Activated T-cell treated with anti-CD3 and anti-CD28 coated beads, Interleukin-2, amount 50 U/mL, for 4 hours (primary cell): ENCODE measurements at regions not wholly inside any gene's neighbourhood (a gene's known extent, or its start where the extent isn't known, plus 50 kb on each side); places are given as distances from the start of the nearest gene placed in this dataset.
"Not testable (repeated sequence)": the region's sequence is repeated elsewhere in the genome, so short reads cannot be mapped to it uniquely, and the experiment has no call there.

ENCODE experiments used
- ATAC-seq, 2 donors: fragments of 200-7000 bp; cut with Tn5 transposase; one replicate each; pipeline ENCODE4 v1.10.0; 2021
- DNase-seq: peaks from one replicate; pipeline ENCODE4 v3.0.0-alpha.2; 2020
- H3K27me3 Mint-ChIP-seq: one replicate; pipeline ENCODE4 v1.8.0; 2021; ENCODE audit warnings: low read depth, mixed read lengths
- H3K36me3 Mint-ChIP-seq: one replicate; pipeline ENCODE4 v1.8.0; 2022; ENCODE audit warnings: mixed read lengths; ENCODE audit not compliant: insufficient read depth
- H3K4me1 Mint-ChIP-seq: one replicate; pipeline ENCODE4 v1.8.0; 2021; ENCODE audit warnings: low read depth, mixed read lengths
- H3K4me3 Mint-ChIP-seq: one replicate; pipeline ENCODE4 v1.8.0; 2021; ENCODE audit warnings: mild to moderate bottlenecking, moderate library complexity, mixed read lengths
- H3K9me3 Mint-ChIP-seq: one replicate; pipeline ENCODE4 v1.8.0; 2021; ENCODE audit warnings: mixed read lengths

- Mint-ChIP-seq H3K27me3 (no peaks in the 10 kb centered on the region), H3K4me1 (no peaks in the 10 kb centered on the region), H3K4me3 (no peak overlapping the region), H3K9me3 (peaks cover 23% of the 10 kb centered on the region), H3K36me3 (no peaks in the 10 kb centered on the region)
- DNase-seq (no peak), ATAC-seq (no peak)
Measured at GRCh38 chr13:81393110-81393509, 1052.2 kb upstream of the SPRY2 start.

GRCh38 chr13:81388400-81388799, 1047.5 kb upstream of the SPRY2 start:
- H3K4me3 Mint-ChIP-seq: no peak overlapping the region
- ATAC-seq (no peak), DNase-seq (no peak)
- no peaks in the 10 kb centered on the region for H3K36me3 Mint-ChIP-seq
- no peaks in the 10 kb centered on the region for H3K27me3 Mint-ChIP-seq
- no peaks in the 10 kb centered on the region for H3K4me1 Mint-ChIP-seq
- H3K9me3 Mint-ChIP-seq: peaks cover 34% of the 10 kb centered on the region

- no peak for ATAC-seq
- Mint-ChIP-seq H3K36me3 (no peaks in the 10 kb centered on the region), H3K4me1 (no peaks in the 10 kb centered on the region), H3K9me3 (peaks cover 29% of the 10 kb centered on the region), H3K27me3 (no peaks in the 10 kb centered on the region), H3K4me3 (no peak overlapping the region)
- DNase-seq: no peak
Measured at GRCh38 chr13:81383444-81383843, 1042.5 kb upstream of the SPRY2 start.

GRCh38 chr13:81382246-81382645, 1041.3 kb upstream of the SPRY2 start:
- ATAC-seq (no peak), DNase-seq (no peak)
- H3K4me1 Mint-ChIP-seq: no peaks in the 10 kb centered on the region
- H3K9me3 Mint-ChIP-seq: peaks cover 28% of the 10 kb centered on the region
- H3K27me3 Mint-ChIP-seq: no peaks in the 10 kb centered on the region
- no peaks in the 10 kb centered on the region for H3K36me3 Mint-ChIP-seq
- H3K4me3 Mint-ChIP-seq: no peak overlapping the region

GRCh38 chr13:81381560-81381959, 1040.6 kb upstream of the SPRY2 start:
- no peaks in the 10 kb centered on the region for H3K4me1 Mint-ChIP-seq
- no peak for DNase-seq
- H3K36me3 Mint-ChIP-seq: no peaks in the 10 kb centered on the region
- ATAC-seq: no peak
- no peak overlapping the region for H3K4me3 Mint-ChIP-seq
- H3K27me3 Mint-ChIP-seq: no peaks in the 10 kb centered on the region
- H3K9me3 Mint-ChIP-seq: peaks cover 28% of the 10 kb centered on the region

GRCh38 chr13:81379183-81379582, 1038.3 kb upstream of the SPRY2 start:
- H3K36me3 Mint-ChIP-seq: no peaks in the 10 kb centered on the region
- H3K4me3 Mint-ChIP-seq: no peak overlapping the region
- H3K9me3 Mint-ChIP-seq: peaks cover 19% of the 10 kb centered on the region
- no peaks in the 10 kb centered on the region for H3K4me1 Mint-ChIP-seq
- ATAC-seq (no peak), DNase-seq (no peak)
- H3K27me3 Mint-ChIP-seq: no peaks in the 10 kb centered on the region

- DNase-seq (no peak), ATAC-seq (no peak)
- no peaks in the 10 kb centered on the region for H3K36me3 Mint-ChIP-seq
- H3K4me3 Mint-ChIP-seq: no peak overlapping the region
- no peaks in the 10 kb centered on the region for H3K4me1 Mint-ChIP-seq
- H3K9me3 Mint-ChIP-seq: peaks cover 13% of the 10 kb centered on the region
- H3K27me3 Mint-ChIP-seq: no peaks in the 10 kb centered on the region
Measured at GRCh38 chr13:81377921-81378320, 1037.0 kb upstream of the SPRY2 start.

GRCh38 chr13:81375709-81376108, 1034.8 kb upstream of the SPRY2 start:
- Mint-ChIP-seq H3K4me1 (no peaks in the 10 kb centered on the region), H3K36me3 (no peaks in the 10 kb centered on the region), H3K4me3 (no peak overlapping the region), H3K9me3 (peaks cover 20% of the 10 kb centered on the region), H3K27me3 (no peaks in the 10 kb centered on the region)
- DNase-seq (no peak), ATAC-seq (no peak)

- H3K27me3 Mint-ChIP-seq, H3K36me3 Mint-ChIP-seq, H3K4me1 Mint-ChIP-seq, H3K4me3 Mint-ChIP-seq, ATAC-seq, DNase-seq: not testable (repeated sequence)
- peaks cover 38% of the 10 kb centered on the region for H3K9me3 Mint-ChIP-seq
Measured at GRCh38 chr13:81362711-81363110, 1021.8 kb upstream of the SPRY2 start.

GRCh38 chr13:81350056-81350455, 1009.1 kb upstream of the SPRY2 start:
- DNase-seq: no peak

GRCh38 chr13:81340118-81341069, 999.5 kb upstream of the SPRY2 start:
- H3K4me1 Mint-ChIP-seq, H3K4me3 Mint-ChIP-seq, H3K27me3 Mint-ChIP-seq, ATAC-seq, DNase-seq, H3K36me3 Mint-ChIP-seq: not testable (repeated sequence)
- H3K9me3 Mint-ChIP-seq: peaks cover 13% of the 10 kb centered on the region

More at GRCh38 chr13:81350056-81350455, 1009.1 kb upstream of the SPRY2 start:
- no peaks in the 10 kb centered on the region for H3K4me1 Mint-ChIP-seq
- no peak overlapping the region for H3K4me3 Mint-ChIP-seq
- H3K27me3 Mint-ChIP-seq: no peaks in the 10 kb centered on the region
- no peak for ATAC-seq
- no peaks in the 10 kb centered on the region for H3K9me3 Mint-ChIP-seq
- H3K36me3 Mint-ChIP-seq: no peaks in the 10 kb centered on the region

- not testable (repeated sequence) for DNase-seq, H3K4me3 Mint-ChIP-seq, H3K4me1 Mint-ChIP-seq, ATAC-seq, H3K27me3 Mint-ChIP-seq, H3K36me3 Mint-ChIP-seq
- peaks cover 12% of the 10 kb centered on the region for H3K9me3 Mint-ChIP-seq
Measured at GRCh38 chr13:81339666-81340065, 998.7 kb upstream of the SPRY2 start.

- no peaks in the 10 kb centered on the region for H3K4me1 Mint-ChIP-seq
- DNase-seq: no peak
- H3K9me3 Mint-ChIP-seq: peaks cover 5% of the 10 kb centered on the region
- no peaks in the 10 kb centered on the region for H3K36me3 Mint-ChIP-seq
- no peak overlapping the region for H3K4me3 Mint-ChIP-seq
- no peak for ATAC-seq
- H3K27me3 Mint-ChIP-seq: no peaks in the 10 kb centered on the region
Measured at GRCh38 chr13:81334481-81334880, 993.6 kb upstream of the SPRY2 start.

GRCh38 chr13:81326913-81327312, 986.0 kb upstream of the SPRY2 start:
- Mint-ChIP-seq H3K4me3 (no peak overlapping the region), H3K4me1 (no peaks in the 10 kb centered on the region), H3K27me3 (no peaks in the 10 kb centered on the region), H3K36me3 (no peaks in the 10 kb centered on the region), H3K9me3 (peaks cover 14% of the 10 kb centered on the region)
- ATAC-seq: no peak
- DNase-seq: no peak

- ATAC-seq: no peak
Measured at GRCh38 chr13:81320516-81320915, 979.6 kb upstream of the SPRY2 start.

More at GRCh38 chr13:81320516-81320915, 979.6 kb upstream of the SPRY2 start:
- no peak for DNase-seq
- Mint-ChIP-seq H3K4me3 (no peak overlapping the region), H3K9me3 (peaks cover 14% of the 10 kb centered on the region), H3K36me3 (no peaks in the 10 kb centered on the region), H3K27me3 (no peaks in the 10 kb centered on the region), H3K4me1 (no peaks in the 10 kb centered on the region)
